ENCODE measurements at regions not wholly inside any gene's neighbourhood (a gene's known extent, or its start where the extent isn't known, plus 50 kb on each side); places are given as distances from the start of the nearest gene placed in this dataset.

GRCh38 chr14:82830596-82830995 lies 1296.9 kb upstream of the SEL1L start:
- Histone ChIP-seq H3K4me1 (no peaks in the 10 kb centered on the region), H3K4me3 (no peak overlapping the region), H3K36me3 (no peaks in the 10 kb centered on the region), H3K27me3 (no peaks in the 10 kb centered on the region), H3K27ac (no peak overlapping the region), H3K9me3 (no peaks in the 10 kb centered on the region)
- no peak for DNase-seq (ENCODE audit: extremely low spot score in 2 of 2)
- intact Hi-C loops (cut with DNase I): no loop called here
- no peak for TF ChIP-seq POLR2AphosphoS5 (IDR thresholded peaks at IDR 0.05; ENCODE audit: insufficient read depth in 1 of 2, low read depth in 1 of 2)
- no peak for TF ChIP-seq POLR2A (IDR thresholded peaks at IDR 0.05)
- no peak for TF ChIP-seq CTCF (IDR thresholded peaks at IDR 0.05)

DNA sequence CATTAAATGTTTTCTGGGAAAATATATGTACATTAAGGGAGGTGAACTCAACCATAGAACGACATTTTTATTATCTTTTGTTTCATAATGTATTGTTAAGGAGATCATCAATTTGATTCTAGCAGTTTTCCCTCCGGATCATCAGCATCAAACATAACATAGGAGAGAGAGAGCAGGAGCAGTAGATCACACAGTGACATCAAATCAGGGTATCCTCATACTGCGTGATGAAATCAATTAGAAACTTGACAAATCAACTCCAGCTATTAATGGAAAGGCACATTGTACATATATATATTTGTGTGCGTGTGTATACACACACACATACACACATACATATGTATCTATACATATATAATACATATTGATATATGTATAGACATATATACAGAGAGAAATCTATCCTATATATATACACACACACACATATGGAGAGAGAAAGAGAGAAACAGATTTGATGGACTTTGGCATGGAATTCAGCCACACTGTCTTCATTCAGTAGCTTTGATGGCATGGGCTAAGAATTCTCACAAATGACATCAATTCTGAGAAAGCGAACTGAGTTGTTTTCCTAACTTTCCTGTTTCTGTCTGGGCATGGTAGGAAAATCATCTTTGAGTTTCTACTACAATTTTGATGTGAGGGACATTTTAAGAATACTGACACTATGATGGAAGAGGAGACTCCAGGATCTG lies 1302.8 kb upstream of the SEL1L start:
- intact Hi-C loops (cut with DNase I): no loop called here
- H3K27ac ChIP-seq: no peak overlapping the region

DNA sequence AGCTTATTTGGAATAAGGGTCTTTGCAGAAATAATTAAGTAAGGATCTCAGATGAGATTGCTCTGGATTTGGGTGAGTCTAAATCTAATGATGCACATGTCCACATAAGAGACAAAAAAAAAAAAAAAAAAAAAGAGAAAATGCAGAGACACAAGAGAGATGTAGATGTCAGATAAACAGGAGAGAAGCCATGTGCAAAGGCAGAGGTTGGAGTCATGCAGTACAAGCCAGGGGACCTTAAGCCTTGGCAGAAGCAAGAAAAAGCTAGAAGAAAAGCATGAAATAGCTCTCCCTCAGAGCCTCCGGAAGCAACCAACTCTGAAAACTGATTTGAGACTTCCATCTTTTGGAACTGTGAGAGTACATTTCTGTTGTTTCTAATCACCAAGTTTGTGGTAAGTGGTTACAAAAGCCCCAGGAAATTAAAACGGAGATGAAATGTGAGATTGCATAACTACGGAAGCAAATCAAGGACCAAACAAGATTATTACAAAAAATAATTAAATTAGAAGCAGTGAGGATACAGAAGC lies 1304.0 kb upstream of the SEL1L start:
- H3K27me3 ChIP-seq: no peaks in the 10 kb centered on the region
- intact Hi-C loops (cut with DNase I): no loop called here
- H3K4me3 ChIP-seq: no peak overlapping the region
- H3K9me3 ChIP-seq: no peaks in the 10 kb centered on the region
- H3K4me1 ChIP-seq: no peaks in the 10 kb centered on the region
- DNase-seq (ENCODE audit: extremely low spot score in 2 of 2): no peak
- H3K36me3 ChIP-seq: no peaks in the 10 kb centered on the region
- no peak overlapping the region for H3K27ac ChIP-seq
- no peak for TF ChIP-seq CTCF (IDR thresholded peaks at IDR 0.05)
- no peak for TF ChIP-seq POLR2A (IDR thresholded peaks at IDR 0.05)
- TF ChIP-seq POLR2AphosphoS5 (IDR thresholded peaks at IDR 0.05; ENCODE audit: insufficient read depth in 1 of 2, low read depth in 1 of 2): no peak

More for the DNA sequence above, 1302.8 kb upstream of the SEL1L start:
- DNase-seq (ENCODE audit: extremely low spot score in 2 of 2): no peak
- no peaks in the 10 kb centered on the region for H3K4me1 ChIP-seq
- H3K36me3 ChIP-seq: no peaks in the 10 kb centered on the region
- no peak overlapping the region for H3K4me3 ChIP-seq
- H3K27me3 ChIP-seq: no peaks in the 10 kb centered on the region
- H3K9me3 ChIP-seq: no peaks in the 10 kb centered on the region
- TF ChIP-seq POLR2A (IDR thresholded peaks at IDR 0.05) (no peak), CTCF (IDR thresholded peaks at IDR 0.05) (no peak), POLR2AphosphoS5 (IDR thresholded peaks at IDR 0.05; ENCODE audit: insufficient read depth in 1 of 2, low read depth in 1 of 2) (no peak)

- H3K27ac ChIP-seq: no peak overlapping the region
- TF ChIP-seq POLR2AphosphoS5 (IDR thresholded peaks at IDR 0.05; ENCODE audit: insufficient read depth in 1 of 2, low read depth in 1 of 2) (no peak), CTCF (IDR thresholded peaks at IDR 0.05) (no peak), POLR2A (IDR thresholded peaks at IDR 0.05) (no peak)
- no peaks in the 10 kb centered on the region for H3K4me1 ChIP-seq
- intact Hi-C loops (cut with DNase I): no loop called here
- no peak overlapping the region for H3K4me3 ChIP-seq
- H3K9me3 ChIP-seq: no peaks in the 10 kb centered on the region
- H3K27me3 ChIP-seq: no peaks in the 10 kb centered on the region
- H3K36me3 ChIP-seq: no peaks in the 10 kb centered on the region
- DNase-seq (ENCODE audit: extremely low spot score in 2 of 2): no peak
Measured at GRCh38 chr14:82850576-82850975, 1316.9 kb upstream of the SEL1L start.

DNA sequence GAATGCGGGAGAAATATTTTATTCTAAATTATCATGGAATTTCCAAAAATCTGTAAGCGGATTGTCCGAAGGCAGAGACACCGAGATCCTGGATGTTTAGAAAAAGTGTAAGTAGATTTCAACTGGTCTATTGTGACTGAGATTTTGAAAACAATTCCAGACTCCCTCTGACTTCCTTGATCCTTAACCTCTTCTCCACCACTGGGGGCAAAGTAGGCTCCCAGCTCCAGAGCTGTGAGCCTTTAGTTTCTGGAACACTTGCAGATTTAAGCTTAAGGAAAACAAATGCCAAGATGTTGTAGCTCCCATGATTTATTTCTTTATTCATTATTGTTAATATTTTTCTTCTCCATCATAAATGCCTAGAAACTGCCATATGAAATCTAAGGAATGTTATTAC lies 1320.5 kb upstream of the SEL1L start:
- no peak overlapping the region for H3K4me3 ChIP-seq
- TF ChIP-seq POLR2AphosphoS5 (IDR thresholded peaks at IDR 0.05; ENCODE audit: insufficient read depth in 1 of 2, low read depth in 1 of 2): no peak
- no peaks in the 10 kb centered on the region for H3K9me3 ChIP-seq
- H3K27ac ChIP-seq: no peak overlapping the region
- no peak for DNase-seq (ENCODE audit: extremely low spot score in 2 of 2)
- H3K36me3 ChIP-seq: no peaks in the 10 kb centered on the region
- no peaks in the 10 kb centered on the region for H3K27me3 ChIP-seq
- H3K4me1 ChIP-seq: no peaks in the 10 kb centered on the region
- intact Hi-C loops (cut with DNase I): no loop called here

Data from vagina (tissue), 2 donors.